ENCODE measurements at regions not wholly inside any gene's neighbourhood (a gene's known extent, or its start where the extent isn't known, plus 50 kb on each side); places are given as distances from the start of the nearest gene placed in this dataset.

DNA sequence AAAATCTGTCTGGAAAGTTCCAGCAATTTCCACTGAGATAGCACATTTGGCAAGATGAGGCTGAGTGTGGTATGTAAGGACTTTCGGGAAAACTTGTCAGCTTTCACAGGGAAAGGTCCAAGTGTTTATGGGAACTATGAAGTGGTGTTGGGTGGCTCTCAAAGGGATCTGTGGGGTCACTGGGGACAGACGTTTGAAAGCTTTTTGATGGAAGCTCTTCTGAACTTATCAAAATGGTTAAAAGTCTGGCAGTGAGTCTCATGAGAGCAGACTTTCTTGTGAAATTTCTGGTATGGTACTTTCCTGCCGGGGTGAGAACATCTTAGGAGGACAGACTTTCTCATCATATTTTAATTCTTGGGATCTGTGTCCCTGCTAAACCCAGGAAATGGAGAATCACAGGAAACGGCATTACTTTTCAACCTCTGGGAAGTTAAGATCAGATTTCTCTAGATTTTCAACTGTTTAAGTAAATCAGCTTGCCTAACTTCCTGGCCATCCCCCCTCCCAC, 546.3 kb upstream of the ZEB2 start:
- Histone ChIP-seq H3F3A (replicated peaks; ENCODE audit: low read depth) (no peaks in the 10 kb centered on the region), H3K27me3 (ENCODE audit: insufficient read depth) (no peaks in the 10 kb centered on the region), H2AFZ (peak overlapping the region; percentile 25; the same call in 1 of the 2 replicates), H3K4me2 (no peak overlapping the region), H3K79me2 (replicated peaks; ENCODE audit: insufficient read depth) (no peaks in the 10 kb centered on the region), H3K36me3 (ENCODE audit: insufficient read depth) (no peaks in the 10 kb centered on the region), H4K20me1 (replicated peaks; ENCODE audit: insufficient read depth) (no peaks in the 10 kb centered on the region), H3K9me2 (ENCODE audit: insufficient read depth) (0 out of 2 replicates have a peak, but pooled peaks cover 2% of the 10 kb centered on the region), H3K4me1 (ENCODE audit: insufficient read depth) (no peaks in the 10 kb centered on the region), H3K27ac (ENCODE audit: low read depth) (no peak overlapping the region), H3K4me3 (no peak overlapping the region)
- Mint-ChIP-seq H3K4me3 (no peak overlapping the region), H3K9me3 (peaks cover 7% of the 10 kb centered on the region; the same call in 2 of the 3 replicates), H3K4me1 (peaks cover 8% of the 10 kb centered on the region; the same call in 2 of the 3 replicates), H3K36me3 (ENCODE audit: low read depth) (no peaks in the 10 kb centered on the region; the same call in 2 of the 3 replicates), H3K27me3 (ENCODE audit: insufficient read depth, low read depth, poor library complexity) (no peaks in the 10 kb centered on the region), H3K27ac (peak overlapping the region; percentile 15; the same call in 1 of the 2 replicates)
- ATAC-seq = no peak
- no peak for DNase-seq (ENCODE audit: low spot score)
- TF ChIP-seq EZH2 (IDR thresholded peaks at IDR 0.05; ENCODE audit: low read depth, unreplicated experiment) (no peak), STAT1 (IDR thresholded peaks at IDR 0.05; ENCODE audit: unreplicated experiment) (no peak), EZH2phosphoT487 (IDR thresholded peaks at IDR 0.05; ENCODE audit: unreplicated experiment) (no peak), ZNF114 (CRISPR knock-in tag; IDR thresholded peaks at IDR 0.05) (no peak), NANOG (IDR thresholded peaks at IDR 0.05; ENCODE audit: borderline replicate concordance) (no peak), JUNB (IDR thresholded peaks at IDR 0.05; ENCODE audit: unreplicated experiment) (no peak)

DNA sequence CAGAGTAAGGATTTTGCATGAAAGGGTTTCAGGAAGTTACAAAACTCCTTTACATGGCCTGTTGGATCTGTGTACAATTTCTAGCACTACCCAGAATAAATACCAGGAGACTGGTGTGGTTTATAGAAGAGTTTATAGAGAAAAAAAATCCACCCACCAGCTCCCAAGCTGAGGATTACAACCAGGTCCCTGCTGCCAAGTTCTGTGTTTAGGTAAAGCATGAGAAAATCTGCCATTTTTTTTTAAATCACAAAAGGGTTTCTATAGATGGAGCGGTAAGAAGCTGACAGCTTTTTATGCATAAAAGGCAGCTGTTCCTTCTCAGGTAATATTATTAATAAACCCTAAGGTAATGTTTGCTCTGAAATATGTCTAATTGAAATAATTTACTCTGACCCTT, 545.4 kb upstream of the ZEB2 start:
- H3K36me3 ChIP-seq (ENCODE audit: insufficient read depth) = no peaks in the 10 kb centered on the region
- H3K9me2 ChIP-seq (ENCODE audit: insufficient read depth) = 0 out of 2 replicates have a peak, but pooled peaks cover 3% of the 10 kb centered on the region
- H3K79me2 ChIP-seq (replicated peaks; ENCODE audit: insufficient read depth) = no peaks in the 10 kb centered on the region
- no peaks in the 10 kb centered on the region for H3K4me1 ChIP-seq (ENCODE audit: insufficient read depth)
- H4K20me1 ChIP-seq (replicated peaks; ENCODE audit: insufficient read depth) = no peaks in the 10 kb centered on the region
- no peak overlapping the region for H2AFZ ChIP-seq
- Mint-ChIP-seq H3K27me3 (ENCODE audit: insufficient read depth, low read depth, poor library complexity) (no peaks in the 10 kb centered on the region), H3K36me3 (ENCODE audit: low read depth) (no peaks in the 10 kb centered on the region; the same call in 2 of the 3 replicates), H3K27ac (no peak overlapping the region), H3K4me1 (peaks cover 8% of the 10 kb centered on the region; the same call in 2 of the 3 replicates), H3K9me3 (peaks cover 7% of the 10 kb centered on the region; the same call in 2 of the 3 replicates), H3K4me3 (no peak overlapping the region)
- no peak for DNase-seq (ENCODE audit: low spot score)
- no peak overlapping the region for H3K4me3 ChIP-seq
- H3K4me2 ChIP-seq = no peak overlapping the region
- no peaks in the 10 kb centered on the region for H3F3A ChIP-seq (replicated peaks; ENCODE audit: low read depth)
- ATAC-seq = no peak
- no peaks in the 10 kb centered on the region for H3K27me3 ChIP-seq (ENCODE audit: insufficient read depth)
- H3K27ac ChIP-seq (ENCODE audit: low read depth) = no peak overlapping the region
- TF ChIP-seq JUNB (IDR thresholded peaks at IDR 0.05; ENCODE audit: unreplicated experiment) (no peak), EZH2 (IDR thresholded peaks at IDR 0.05; ENCODE audit: low read depth, unreplicated experiment) (no peak), NANOG (IDR thresholded peaks at IDR 0.05; ENCODE audit: borderline replicate concordance) (no peak), CREB1 (CRISPR knock-in tag; IDR thresholded peaks at IDR 0.05; ENCODE audit: low read depth) (no peak), ZNF331 (CRISPR knock-in tag; IDR thresholded peaks at IDR 0.05; ENCODE audit: low read depth) (no peak), STAT1 (IDR thresholded peaks at IDR 0.05; ENCODE audit: unreplicated experiment) (no peak)
- TF ChIP-seq, protein P1, sequence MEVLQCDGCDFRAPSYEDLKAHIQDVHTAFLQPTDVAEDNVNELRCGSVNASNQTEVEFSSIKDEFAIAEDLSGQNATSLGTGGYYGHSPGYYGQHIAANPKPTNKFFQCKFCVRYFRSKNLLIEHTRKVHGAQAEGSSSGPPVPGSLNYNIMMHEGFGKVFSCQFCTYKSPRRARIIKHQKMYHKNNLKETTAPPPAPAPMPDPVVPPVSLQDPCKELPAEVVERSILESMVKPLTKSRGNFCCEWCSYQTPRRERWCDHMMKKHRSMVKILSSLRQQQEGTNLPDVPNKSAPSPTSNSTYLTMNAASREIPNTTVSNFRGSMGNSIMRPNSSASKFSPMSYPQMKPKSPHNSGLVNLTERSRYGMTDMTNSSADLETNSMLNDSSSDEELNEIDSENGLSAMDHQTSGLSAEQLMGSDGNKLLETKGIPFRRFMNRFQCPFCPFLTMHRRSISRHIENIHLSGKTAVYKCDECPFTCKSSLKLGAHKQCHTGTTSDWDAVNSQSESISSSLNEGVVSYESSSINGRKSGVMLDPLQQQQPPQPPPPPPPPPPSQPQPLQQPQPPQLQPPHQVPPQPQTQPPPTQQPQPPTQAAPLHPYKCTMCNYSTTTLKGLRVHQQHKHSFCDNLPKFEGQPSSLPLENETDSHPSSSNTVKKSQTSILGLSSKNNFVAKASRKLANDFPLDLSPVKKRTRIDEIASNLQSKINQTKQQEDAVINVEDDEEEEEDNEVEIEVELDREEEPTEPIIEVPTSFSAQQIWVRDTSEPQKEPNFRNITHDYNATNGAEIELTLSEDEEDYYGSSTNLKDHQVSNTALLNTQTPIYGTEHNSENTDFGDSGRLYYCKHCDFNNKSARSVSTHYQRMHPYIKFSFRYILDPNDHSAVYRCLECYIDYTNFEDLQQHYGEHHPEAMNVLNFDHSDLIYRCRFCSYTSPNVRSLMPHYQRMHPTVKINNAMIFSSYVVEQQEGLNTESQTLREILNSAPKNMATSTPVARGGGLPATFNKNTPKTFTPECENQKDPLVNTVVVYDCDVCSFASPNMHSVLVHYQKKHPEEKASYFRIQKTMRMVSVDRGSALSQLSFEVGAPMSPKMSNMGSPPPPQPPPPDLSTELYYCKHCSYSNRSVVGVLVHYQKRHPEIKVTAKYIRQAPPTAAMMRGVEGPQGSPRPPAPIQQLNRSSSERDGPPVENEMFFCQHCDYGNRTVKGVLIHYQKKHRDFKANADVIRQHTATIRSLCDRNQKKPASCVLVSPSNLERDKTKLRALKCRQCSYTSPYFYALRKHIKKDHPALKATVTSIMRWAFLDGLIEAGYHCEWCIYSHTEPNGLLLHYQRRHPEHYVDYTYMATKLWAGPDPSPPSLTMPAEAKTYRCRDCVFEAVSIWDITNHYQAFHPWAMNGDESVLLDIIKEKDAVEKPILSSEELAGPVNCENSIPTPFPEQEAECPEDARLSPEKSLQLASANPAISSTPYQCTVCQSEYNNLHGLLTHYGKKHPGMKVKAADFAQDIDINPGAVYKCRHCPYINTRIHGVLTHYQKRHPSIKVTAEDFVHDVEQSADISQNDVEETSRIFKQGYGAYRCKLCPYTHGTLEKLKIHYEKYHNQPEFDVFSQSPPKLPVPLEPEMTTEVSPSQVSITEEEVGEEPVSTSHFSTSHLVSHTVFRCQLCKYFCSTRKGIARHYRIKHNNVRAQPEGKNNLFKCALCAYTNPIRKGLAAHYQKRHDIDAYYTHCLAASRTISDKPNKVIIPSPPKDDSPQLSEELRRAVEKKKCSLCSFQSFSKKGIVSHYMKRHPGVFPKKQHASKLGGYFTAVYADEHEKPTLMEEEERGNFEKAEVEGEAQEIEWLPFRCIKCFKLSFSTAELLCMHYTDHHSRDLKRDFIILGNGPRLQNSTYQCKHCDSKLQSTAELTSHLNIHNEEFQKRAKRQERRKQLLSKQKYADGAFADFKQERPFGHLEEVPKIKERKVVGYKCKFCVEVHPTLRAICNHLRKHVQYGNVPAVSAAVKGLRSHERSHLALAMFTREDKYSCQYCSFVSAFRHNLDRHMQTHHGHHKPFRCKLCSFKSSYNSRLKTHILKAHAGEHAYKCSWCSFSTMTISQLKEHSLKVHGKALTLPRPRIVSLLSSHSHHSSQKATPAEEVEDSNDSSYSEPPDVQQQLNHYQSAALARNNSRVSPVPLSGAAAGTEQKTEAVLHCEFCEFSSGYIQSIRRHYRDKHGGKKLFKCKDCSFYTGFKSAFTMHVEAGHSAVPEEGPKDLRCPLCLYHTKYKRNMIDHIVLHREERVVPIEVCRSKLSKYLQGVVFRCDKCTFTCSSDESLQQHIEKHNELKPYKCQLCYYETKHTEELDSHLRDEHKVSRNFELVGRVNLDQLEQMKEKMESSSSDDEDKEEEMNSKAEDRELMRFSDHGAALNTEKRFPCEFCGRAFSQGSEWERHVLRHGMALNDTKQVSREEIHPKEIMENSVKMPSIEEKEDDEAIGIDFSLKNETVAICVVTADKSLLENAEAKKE (CRISPR knock-in tag; IDR thresholded peaks at IDR 0.05) = no peak
- TF ChIP-seq, protein P2, sequence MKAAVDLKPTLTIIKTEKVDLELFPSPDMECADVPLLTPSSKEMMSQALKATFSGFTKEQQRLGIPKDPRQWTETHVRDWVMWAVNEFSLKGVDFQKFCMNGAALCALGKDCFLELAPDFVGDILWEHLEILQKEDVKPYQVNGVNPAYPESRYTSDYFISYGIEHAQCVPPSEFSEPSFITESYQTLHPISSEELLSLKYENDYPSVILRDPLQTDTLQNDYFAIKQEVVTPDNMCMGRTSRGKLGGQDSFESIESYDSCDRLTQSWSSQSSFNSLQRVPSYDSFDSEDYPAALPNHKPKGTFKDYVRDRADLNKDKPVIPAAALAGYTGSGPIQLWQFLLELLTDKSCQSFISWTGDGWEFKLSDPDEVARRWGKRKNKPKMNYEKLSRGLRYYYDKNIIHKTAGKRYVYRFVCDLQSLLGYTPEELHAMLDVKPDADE (IDR thresholded peaks at IDR 0.05) = no peak

All from GM23338 (cell line).